GM21737 (cell line): ENCODE measurements at regions not wholly inside any gene's neighbourhood (a gene's known extent, or its start where the extent isn't known, plus 50 kb on each side); places are given as distances from the start of the nearest gene placed in this dataset.
"Not testable (repeated sequence)": the region's sequence is repeated elsewhere in the genome, so short reads cannot be mapped to it uniquely, and the experiment has no call there.

ENCODE experiments used
- ATAC-seq: cut with Tn5 transposase; IDR thresholded peaks from one replicate; pipeline ENCODE4 v1.9.1; 2021; ENCODE audit warnings: mild to moderate bottlenecking, moderate library complexity; ENCODE audit not compliant: unreplicated experiment

DNA sequence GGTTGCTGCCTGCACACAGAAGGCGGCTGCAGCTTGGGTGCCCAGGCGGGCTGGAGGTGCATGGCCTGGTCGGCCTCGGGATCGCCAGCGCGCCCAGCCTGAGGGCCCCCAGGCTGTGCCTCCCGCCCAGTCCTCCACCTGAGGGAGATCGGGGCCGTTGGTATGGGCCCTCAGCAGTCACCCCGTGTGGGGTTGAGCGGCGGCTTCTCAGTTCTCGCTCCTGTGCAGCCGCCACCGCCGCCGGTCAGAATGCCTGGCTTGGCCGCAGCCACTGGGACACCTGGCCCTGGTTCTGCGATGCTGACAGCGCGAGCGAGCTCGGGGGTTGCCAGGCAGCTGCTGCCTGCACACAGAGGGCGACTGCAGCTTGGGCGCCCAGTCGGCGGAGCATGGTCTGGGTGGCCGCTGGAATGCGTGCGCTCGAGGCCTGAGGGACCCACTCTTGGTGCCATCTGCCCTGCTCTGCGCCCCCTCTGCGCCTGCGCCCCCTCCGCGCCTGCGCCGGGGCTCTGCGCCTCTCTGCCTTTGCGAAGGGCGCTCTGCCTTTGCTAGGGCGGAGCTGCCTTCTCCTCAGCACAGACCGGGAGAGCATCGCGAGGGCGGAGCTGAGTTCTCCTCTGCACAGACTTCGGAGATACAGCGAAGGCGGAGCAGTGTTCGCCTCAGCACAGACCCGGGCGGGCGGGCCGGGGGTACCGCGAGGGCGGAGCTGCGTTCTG is 84.6 kb upstream of the ZNG1F start:
- peak; percentile 100 for ATAC-seq

DNA sequence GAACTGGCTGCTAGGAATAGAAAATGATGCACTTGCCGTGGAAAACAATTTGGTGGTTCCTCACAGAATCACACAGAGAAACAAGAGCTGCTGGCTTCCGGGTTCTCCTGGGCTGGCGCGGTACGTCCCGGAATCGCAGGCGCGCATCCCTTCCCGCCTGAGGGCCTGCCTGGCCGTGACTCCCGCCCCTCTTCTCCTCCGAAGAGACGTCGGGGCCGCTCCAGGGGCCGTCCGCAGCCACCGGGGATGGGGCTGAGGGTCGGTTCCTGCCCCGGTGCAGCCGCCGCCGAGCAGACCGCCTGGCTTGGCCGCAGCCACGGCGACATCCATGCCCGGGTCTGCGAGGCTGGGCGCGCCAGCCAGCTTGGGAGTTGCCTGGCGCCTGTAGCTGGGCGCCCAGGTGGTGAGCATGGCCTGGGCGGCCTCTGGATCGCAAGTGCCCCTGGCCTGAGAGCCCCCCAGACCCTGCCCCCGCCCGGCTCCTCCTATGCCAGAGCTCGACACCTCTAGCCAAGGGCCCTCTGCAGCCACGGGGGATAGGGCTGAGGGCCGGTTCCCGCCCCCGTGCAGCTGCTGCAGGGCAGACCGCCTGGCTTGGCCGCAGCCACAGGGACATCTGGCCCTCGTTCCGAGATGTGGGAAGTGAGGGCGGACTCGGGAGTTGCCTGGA is 83.9 kb upstream of the ZNG1F start:
- not testable (repeated sequence) for ATAC-seq

DNA sequence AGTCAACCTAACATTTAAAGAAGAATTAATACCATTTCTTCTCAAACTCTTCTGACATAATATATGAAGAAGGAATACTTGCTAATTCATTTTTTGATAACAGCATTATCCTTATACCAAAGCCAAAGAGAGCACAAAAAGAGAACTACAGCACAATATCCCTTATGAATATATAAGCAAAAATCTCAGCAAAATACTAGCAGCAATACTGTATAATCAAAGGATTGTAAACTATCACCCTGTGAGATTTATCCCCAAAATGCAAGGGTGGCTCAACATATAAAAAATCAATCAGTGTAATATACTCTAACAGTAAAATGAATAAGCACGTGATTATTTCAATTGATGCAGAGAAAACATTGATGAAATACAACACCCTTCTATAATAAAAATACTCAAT is 81.9 kb upstream of the ZNG1F start:
- not testable (repeated sequence) for ATAC-seq

DNA sequence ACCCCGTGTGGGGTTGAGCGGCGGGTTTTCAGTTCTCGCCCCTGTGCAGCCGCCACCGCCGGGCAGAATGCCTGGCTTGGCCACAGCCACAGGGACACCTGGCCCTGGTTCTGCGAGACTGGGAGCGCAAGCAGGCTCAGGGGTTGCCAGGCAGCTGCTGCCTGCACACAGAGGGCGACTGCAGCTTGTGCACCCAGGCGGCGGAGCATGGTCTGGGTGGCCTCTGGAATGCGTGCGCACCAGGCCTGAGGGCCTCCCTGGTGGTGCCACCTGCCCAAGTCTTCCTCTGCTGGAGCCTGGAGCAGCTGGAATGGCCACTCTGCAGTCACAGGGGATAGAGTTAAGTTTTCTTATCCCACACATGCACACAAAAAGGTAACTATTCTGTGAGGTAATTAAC is 80.4 kb upstream of the ZNG1F start:
- ATAC-seq: not testable (repeated sequence)

DNA sequence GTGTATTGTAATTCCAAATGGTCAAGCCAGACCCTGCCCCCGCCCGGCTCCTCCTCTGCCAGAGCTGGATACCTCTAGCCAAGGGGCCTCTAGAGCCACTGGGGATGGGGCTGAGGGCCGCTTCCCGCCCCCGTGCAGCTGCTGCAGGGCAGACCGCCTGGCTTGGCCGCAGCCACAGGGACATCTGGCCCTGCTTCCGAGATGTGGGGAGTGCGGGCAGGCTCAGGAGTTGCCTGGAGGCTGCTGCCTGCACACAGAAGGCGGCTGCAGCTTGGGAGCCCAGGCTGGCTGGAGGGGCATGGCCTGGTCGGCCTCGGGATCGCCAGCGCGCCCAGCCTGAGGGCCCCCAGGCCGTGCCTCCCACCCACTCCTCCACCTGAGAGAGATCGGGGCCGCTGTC is 79.9 kb upstream of the ZNG1F start:
- not testable (repeated sequence) for ATAC-seq

DNA sequence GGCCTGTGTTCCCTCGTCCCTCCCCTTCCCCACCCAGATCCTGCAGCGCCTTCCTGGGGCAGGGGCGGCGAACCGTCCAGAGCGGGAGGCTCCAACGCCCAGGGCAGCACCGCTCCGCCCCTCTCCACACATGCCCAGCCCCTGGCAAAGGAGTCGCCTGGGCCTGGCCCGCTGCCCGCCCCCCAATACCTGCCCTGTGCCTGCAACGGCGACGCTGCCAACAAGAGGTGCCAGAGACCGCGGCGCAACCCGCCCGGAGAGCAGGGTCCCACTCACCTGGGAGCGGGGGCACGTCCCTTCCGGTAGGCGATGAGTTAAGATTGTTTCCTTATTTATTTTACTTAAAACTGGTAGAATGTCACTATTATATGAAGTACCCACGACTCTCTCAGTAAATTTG is 77.5 kb upstream of the ZNG1F start:
- ATAC-seq: not testable (repeated sequence)

DNA sequence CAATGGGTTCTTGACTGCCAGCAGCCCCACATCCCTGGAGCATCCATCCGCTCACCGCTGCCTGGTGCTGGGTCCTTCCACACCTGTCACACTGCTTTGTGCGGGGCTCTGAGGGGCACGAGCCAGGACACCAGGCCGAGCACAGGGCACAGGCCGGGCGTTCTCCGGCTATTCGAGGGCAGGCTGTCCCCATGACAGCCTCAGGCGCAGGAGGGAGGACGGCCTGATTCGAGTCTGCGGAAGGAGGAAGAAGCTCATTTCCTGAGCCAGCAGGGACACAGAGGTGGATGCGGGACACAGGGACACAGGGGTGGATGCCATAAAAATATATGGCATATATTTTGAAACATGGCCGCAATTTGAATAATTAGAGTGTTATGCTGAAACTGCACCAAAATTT is 76.9 kb upstream of the ZNG1F start:
- ATAC-seq: not testable (repeated sequence)

DNA sequence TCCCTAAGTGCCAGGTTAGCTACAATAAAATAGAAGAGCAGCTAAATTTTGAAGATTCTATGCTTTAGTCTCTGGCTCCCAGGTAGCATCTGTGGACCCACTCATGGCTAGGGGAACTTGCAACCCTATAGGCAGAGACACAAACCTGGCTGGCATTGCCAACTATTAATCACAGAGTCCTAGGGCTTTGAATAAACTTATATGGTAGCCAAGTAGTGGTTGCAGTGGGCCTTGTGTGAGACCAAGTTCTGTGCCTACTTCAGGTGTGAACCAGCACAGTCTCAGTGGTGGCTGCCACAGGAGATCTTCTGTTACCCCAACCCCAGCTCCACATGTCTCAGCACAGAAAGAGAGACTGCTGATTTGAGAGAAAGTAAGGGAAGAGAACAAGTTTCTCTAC is 62.9 kb upstream of the ZNG1F start:
- ATAC-seq: not testable (repeated sequence)

DNA sequence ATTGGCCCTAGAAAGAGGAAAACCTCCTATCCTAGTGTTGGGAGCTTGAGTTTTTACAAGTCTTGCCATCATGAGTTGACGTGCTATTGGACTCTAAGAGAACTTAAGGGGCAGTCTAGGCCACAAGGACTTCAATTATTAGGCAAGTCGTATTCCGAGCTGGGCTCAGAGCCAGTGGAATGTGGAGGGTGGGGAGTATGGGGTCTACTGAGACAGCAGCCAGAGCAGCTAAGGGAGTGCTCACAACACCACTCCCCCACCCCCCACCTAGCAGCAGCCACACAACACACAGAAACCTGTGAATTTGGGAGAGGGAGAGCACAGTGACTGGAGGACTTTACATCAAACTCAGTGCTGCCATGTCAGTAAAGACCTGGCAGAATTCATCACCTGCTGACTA is 62.0 kb upstream of the ZNG1F start:
- not testable (repeated sequence) for ATAC-seq

DNA sequence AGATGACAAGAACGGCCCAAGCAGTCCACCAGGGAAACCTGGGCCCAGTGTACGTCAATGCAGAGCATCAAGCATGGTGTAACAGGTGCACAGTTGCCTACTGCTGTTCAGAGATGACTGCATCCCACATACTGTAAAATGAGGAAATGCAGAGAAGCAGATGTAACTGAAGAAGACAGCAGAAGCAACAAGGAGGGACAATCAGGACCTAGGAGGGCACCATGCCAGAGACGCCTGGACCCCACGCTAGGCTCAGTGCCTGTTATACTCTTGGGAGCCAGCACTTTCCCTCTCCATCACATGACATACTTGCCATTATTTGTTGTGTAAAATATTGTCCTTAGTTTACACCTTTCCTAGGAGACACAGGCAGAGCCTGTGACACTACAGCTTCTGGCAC is 57.6 kb upstream of the ZNG1F start:
- ATAC-seq: not testable (repeated sequence)
